ENCODE measurements at regions not wholly inside any gene's neighbourhood (a gene's known extent, or its start where the extent isn't known, plus 50 kb on each side); places are given as distances from the start of the nearest gene placed in this dataset.

DNA sequence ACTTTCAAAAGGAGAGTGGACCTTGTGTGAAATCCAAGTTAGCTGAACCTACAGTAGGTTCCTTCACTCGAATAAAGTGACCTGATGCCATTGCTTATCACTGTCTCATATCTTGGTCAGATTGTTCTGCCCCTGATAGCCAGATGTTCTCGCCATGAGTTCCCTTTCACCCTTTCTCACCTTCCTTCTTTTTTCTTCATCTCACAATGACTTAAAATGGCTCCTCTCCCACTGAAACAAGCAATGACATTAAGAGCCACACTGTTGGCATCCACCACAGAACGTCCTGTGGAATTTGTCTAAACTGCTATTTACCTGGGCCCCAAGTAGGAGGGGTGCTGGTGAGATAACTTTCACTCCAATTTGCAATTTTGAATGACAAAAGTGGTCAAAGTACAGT, 227.6 kb upstream of the PPP1R2C start:
- DNase-seq (ENCODE audit: low read depth in 3 of 3, low spot score in 1 of 3): no peak

DNA sequence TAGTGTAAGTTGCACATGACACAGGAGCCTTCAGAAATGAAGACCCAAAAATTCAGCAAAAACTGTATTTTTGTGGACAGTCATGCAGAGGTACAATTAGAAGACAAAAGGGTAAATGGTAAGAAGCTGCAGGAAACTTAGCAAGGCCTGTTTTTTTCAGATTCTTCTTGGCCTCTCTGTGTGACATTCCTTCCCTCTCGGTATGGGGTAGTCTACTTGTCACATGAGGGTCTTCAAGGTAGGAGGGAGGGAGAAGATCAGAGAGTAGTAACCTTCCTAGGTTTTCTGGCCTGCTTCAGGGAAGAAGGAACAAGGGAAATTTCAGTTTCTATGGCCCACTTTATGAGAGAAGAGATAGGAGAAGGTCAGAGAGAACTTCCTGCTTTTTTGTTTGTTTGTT, 230.4 kb upstream of the PPP1R2C start:
- DNase-seq (ENCODE audit: low read depth in 3 of 3, low spot score in 1 of 3): no peak

DNA sequence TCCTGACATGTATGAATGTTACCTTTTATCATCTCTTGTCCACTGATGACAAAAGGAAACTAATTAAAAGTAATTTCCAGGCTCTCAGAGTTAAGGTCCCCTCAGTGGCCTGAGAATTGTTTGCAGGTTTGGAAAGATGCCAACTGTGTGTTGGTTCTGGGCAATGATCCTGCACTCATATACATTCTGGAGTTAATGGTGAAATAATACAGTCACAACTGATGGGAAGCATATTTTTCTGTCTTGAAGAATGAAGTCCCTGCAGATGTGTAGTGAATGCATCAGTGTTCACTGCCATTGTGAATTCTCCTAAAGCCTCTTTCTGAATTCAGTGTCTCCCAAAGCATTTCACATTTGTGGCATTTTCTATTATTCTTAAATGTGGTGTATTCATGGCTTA, 238.1 kb upstream of the PPP1R2C start:
- DNase-seq (ENCODE audit: low read depth in 3 of 3, low spot score in 1 of 3): no peak

DNA sequence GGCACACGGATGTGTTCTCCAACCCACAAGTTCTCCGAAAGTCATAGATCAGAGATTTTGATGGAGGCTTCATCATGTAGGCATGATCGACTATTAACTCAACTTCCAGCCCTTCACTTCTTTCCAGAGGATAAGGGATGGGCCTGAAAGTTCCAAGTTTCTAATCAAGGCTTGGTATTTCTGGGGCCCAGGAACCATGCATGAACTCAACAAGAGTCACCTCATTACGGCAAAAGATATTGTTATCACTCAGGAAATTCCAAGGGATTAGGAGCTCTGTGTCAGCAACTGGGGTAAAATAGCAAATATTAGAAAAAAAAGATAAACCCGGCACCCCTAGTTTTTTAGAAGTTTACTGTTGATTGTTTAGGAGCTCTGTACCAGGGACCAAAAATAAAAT, 240.1 kb upstream of the PPP1R2C start:
- no peak for DNase-seq (ENCODE audit: low read depth in 3 of 3, low spot score in 1 of 3)

DNA sequence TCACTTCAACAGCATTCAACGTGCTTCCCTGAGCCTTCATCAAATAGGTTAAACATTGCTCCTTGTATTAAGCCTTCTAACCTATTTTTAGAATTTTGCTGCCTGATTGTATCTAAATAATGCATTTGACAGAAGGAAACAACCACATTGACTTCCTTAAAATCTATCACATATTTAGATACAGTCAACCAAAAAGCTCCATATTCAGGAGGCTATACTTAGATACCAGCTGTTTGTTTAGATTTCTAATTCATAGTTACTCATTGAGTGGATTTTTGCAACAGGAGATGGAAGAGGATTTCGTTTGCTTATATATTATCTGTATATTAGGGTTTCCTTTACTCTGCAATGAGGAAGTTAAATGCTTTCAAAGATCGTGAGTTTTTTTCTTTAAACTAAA, 241.1 kb upstream of the PPP1R2C start:
- no peak for DNase-seq (ENCODE audit: low read depth in 3 of 3, low spot score in 1 of 3)

DNA sequence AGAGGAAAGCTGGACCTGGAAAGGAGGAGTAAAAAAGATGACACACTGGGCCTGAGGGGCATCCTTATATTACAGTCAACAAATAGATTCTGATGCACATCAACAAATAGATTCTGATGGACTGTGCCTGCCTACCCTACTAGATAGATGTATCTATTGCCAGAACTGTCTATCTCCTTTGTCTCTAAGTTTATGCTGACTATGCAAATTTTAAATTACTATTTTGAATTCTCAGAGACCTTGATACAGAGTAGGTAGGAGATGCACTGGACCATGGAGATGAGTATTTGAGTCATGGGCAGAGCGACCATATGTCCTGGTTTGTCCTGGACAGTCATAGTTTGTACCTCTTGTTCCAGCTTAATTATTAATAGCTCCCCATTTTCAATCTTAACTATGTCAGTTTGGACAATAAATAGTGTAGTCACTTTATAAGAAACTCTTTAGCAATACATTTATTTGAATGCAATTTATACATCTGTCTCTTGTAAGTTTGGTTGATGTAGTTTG, 247.9 kb upstream of the PPP1R2C start:
- no peak for DNase-seq (ENCODE audit: low read depth in 3 of 3, low spot score in 1 of 3)

DNA sequence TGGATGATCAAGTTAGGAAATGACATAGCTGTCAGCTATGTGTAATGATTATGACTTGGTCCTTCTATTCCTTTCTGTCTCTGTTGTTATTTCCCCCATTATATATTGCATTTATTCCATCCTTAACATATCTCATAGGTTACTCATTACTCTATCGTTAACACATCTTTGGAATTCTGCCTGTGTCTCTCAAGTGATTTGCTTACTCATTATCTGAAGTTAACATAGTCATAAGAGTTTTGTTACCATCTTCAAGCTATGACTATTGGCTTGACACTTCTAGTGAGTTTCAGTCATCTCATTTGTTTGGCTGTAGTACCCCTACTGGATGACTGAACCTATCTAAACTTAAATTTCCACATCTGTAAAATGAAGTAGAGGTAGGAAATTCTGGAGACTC, 286.1 kb upstream of the PPP1R2C start:
- DNase-seq (ENCODE audit: low read depth in 3 of 3, low spot score in 1 of 3): no peak

DNA sequence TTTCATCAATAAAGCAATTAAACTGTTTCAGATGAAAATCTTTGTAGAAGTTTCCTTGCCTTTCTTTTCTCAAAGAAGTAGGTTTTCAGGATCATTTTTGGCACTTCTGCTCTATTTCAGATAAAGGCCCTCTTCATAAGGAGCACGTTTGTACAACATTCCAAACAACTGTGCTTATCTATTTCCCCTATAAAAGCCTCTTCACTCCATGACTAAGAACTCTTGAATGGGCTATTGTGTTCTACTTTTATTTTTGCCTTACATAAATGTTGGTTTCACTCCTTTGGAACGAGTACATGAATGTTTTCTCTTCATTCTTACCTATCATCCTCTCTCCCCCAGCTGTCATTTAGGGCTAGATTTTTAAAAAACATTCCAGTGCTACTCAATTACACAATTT, 288.0 kb upstream of the PPP1R2C start:
- no peak for DNase-seq (ENCODE audit: low read depth in 3 of 3, low spot score in 1 of 3)

DNA sequence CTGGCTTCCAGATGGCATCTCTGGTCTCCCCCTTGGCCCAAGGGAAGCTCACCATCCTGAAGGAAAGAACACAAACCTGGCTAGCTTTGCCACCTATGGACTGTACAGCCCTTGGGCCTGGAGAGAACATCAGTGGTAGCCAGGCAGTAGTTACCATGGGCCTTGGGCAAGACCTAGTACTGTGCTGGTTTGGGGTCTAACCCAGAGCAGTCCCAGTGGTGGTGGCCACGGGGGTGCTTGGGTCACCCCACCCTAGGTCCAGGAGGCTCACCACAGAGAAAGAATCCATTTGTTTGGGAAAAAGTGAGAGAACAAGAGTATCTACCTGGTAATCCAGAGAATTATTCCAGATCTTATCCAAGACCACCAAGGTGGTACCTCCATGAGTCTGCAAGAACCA, 290.7 kb upstream of the PPP1R2C start:
- DNase-seq (ENCODE audit: low read depth in 3 of 3, low spot score in 1 of 3): no peak

DNA sequence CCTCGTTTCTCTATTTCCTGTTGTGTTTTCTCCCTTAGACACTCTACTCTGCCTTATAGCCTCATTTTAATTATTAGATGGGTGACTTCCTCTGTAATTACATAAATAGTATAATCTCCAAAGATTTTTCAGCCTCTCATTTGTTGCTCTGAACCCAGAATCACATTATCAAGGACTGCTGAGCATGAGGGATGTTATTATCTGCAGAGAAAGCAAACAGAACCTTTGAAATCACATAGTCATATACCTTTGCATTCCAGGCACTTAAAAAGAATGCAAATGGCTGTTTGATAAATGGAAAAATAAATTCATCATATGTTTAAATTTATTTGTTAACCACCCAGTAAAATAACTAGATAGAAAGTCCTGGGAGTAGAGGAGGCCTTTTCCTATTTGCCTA, 305.1 kb upstream of the PPP1R2C start:
- DNase-seq (ENCODE audit: low read depth in 3 of 3, low spot score in 1 of 3): no peak

DNA sequence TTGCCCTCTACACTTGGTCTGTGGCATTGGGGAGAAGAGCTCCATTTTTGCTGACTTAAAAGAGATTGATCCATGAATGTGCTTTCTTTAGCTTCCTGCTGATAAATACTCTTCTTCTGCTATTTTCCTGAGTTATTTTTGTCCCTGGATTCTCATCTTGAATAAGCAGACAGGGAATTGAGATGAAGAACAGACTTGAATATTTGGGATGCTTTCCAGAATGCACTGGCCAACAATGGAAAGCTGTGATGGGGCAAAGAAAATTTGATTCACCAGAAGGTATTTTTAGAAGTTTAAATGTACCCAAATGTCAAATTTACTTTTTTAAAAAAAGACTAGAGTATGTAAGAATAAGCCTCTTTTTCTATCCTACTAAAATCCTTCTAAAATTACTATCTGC, 309.9 kb upstream of the PPP1R2C start:
- DNase-seq (ENCODE audit: low read depth in 3 of 3, low spot score in 1 of 3): no peak

DNA sequence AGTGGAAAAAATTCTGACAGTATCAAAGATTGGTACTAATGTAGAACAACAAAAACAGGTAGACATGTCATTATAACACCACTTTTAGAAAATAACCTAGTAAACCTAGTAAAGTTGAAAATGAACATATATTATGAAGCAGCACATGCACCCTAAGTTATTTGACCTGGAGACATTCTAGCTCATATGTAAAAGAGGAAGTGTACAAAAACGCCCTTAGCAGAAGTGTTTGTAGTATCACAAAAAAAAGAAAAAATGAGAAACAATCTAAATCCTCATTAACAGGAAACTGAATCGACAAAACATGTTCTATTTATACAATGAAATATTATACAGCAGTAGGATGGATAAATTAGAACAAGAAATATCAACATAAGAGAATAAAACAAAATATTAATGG, 318.9 kb upstream of the PPP1R2C start:
- DNase-seq (ENCODE audit: low read depth in 3 of 3, low spot score in 1 of 3): no peak

DNA sequence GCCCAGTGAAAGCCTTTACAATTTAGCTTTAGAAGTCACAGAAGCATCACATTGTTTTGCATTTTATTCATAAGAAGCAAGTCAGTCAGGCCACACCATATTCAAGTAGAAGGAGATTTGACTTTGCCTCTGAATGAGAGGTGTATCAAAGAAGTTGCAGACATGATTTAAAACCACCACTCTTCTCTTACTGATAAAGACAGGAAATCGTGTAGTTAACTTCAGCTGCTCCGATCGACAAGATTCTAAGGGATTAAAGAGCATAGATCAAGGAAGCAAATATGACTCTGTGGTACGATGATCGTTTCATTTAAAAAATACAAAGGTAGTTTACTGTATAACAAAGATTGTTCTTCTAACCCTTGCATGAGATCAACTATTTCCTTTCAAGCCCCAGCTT, 328.0 kb upstream of the PPP1R2C start:
- no peak for DNase-seq (ENCODE audit: low read depth in 3 of 3, low spot score in 1 of 3)

DNA sequence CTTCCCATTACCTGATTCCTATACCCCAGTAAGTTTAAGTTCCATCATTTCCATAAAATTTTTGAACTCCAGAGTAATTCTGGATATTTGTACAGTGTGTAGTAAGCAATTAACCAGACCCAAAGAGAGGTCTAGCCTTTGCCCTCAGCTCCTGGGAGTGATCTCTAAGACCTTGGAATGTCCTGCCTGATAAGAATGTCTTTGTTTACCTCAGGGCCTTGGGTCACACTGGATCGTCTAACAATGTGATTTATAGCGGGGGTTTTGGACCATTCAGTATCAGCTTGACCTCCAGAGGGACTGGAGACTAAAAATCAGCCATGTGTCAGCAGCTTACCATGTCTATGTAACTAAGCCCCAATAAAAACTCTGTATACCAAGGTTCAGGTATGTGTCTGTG, 330.9 kb upstream of the PPP1R2C start:
- DNase-seq (ENCODE audit: low read depth in 3 of 3, low spot score in 1 of 3): no peak

DNA sequence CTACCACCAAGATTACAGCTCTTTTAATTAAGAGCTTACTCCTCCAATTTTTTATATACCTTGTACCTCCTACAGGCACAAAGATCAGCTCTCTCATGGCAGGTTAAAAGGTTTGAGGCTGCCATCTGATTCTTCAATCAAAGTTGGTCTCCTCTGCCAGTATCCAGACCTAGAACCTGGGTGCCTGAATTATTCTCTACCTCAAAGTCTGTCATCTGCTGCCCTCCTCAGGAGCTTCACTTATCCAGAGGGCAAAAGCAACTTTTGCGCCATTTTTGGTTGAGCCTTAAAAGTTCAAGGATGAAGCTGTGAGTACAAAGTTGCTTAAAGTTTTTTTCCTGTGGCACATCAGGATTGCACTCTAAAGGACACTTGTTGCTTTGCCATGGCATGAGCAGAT, 343.7 kb upstream of the PPP1R2C start:
- DNase-seq (ENCODE audit: low read depth in 3 of 3, low spot score in 1 of 3): no peak

DNA sequence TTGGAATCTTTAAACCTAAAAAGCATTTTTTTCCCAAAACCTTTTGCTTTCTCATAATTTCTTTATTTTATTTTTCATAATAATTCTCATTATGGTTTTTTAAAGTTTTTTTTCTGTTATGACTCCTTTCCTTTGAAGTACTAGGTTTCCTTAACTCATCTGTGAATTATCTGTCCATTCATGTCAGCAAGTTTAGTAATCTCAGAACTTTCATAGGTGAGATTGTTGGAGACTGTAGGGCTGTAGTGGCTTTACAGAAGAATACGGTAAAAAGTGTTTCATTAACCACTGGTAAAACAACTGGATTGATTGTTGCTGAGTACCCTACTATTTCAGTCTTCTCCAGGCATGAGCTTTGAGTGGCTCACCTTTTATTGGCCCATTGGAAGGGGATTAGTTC, 361.7 kb upstream of the PPP1R2C start:
- no peak for DNase-seq (ENCODE audit: low read depth in 3 of 3, low spot score in 1 of 3)

DNA sequence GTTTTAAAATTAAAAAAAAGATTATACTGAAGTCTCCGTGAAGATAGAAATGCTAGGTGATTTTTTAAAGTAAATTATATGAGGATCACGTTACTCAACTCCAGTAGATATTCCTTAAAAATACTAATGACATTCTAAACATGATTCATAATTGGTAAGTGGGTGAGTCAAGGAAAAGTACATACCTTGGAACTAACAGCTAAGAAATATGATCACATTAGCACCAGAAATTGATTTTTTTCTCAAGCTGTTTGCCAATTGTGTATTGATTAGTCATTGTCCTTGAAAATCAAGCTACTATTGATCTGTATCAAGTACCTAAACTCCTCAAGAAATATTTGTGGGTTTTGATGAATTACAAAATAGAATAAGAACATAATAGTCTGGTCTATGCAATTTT, 362.6 kb upstream of the PPP1R2C start:
- DNase-seq (ENCODE audit: low read depth in 3 of 3, low spot score in 1 of 3): no peak

DNA sequence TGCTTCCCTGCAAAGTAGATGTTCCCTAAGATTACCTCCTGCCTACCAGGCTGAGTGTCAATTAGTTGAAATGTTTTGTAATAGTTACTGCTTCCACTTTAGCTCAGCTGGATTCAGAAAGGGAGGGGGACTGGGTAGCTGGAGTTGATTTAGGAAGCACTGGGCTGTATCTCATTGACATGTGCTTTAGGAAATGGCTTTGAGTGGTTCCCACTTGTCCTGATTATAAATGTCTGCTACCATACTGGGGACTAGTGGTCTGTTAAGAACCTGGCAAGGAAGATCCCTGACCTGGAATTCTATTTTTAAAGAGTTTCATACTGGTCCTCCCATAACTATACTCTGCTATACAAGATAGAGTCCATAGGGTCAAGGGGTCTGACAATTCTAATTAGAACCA, 363.9 kb upstream of the PPP1R2C start:
- DNase-seq (ENCODE audit: low read depth in 3 of 3, low spot score in 1 of 3): no peak

DNA sequence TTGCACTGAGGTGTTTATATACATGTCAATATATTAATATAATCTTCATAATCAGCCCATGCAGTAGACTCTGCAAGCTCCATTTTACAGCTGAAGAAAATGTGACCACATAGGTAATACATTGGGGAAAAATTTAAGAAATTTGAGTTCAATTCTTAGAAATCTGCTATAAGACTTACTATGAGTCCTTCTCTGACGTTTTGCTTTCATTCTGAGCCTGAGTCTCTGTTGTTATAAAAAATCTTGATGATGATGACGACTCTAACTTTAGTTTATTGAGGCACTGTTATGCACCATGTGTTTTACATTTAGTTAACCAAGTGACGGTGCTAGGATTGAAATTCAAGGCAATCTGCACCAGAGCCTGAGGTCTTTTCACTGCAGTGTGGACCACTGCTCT, 370.3 kb upstream of the PPP1R2C start:
- no peak for DNase-seq (ENCODE audit: low read depth in 3 of 3, low spot score in 1 of 3)

DNA sequence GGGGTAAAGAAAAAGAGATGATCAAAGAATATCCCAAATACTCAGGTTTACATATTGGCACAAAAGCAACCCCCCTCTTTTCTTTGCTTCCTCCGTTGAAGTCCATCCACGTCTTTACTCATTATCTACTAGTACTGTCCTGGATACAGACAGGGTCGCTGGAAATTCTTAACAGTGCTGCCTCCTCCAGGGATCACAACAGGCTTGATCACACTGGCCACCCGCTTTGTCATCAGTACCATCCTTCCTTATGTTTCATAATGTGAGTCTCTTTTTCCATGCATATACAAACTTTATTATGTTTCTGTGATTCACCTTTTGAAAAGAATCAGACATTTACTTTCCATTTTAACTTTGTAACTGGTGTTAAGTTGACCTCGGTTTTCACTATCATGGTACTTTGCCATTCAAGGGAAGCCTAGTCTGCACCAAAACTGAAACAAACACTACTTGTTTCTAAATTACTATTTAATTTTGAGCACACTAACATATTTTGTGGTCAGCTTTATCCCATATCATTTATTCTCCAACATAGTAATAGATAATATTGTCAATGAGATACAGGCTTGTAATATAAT, 387.5 kb upstream of the PPP1R2C start:
- no peak for DNase-seq (ENCODE audit: low read depth in 3 of 3, low spot score in 1 of 3)

DNA sequence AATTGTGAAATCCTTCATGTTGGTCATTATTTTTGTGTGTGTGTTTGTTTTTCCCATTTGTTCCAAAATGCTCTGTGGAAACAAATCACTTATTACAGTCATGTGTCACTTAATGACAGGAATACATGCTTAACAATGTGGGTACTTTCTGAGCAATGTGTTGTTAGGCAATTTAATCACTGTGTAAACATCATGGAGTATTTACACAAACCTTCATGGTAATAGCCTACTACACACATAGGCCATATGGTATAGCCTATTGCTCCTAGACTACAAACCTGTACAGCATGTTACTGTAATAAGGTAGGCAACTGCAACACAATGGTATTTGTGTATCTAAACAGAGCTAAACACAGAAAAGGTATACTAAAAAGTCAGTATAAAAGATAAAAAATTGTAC, 388.9 kb upstream of the PPP1R2C start:
- DNase-seq (ENCODE audit: low read depth in 3 of 3, low spot score in 1 of 3): no peak

DNA sequence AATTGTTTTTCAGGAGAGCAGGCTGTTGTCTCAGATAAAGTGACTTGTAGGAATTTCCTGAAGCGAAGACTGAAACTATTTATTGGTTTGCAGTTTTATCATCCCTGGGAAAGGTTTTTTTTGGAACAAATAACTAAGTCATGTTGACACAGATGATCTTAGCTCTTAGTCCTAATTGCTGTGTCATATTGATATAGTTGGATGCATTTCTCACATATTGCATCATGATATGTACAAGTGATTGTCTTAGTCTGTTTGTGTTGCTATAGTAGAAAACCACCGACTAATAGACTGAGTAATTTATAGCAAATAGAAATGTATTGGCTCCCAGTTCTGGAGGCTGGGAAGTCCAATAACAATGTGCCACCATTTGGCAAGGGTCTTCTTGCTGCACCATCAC, 397.5 kb upstream of the PPP1R2C start:
- no peak for DNase-seq (ENCODE audit: low read depth in 3 of 3, low spot score in 1 of 3)

DNA sequence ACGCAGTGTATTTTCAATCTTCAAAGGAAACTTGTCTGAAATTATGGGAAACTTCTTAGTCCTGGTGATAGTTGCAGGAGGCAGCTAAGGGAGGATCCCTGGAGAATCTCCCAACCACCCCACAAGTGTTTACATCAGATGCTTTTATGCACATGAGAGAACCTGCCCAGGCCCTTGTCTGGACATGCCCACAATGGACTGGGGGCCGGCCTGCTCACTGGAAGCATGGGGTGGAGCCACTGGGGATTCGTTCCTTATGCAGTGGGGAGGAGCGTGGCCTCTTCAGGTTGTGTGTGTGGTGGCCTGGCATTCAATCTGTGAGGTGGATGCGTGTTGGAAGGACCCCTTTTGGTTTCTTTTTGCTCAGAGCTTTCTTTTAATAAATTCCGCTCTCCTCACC, 398.7 kb upstream of the PPP1R2C start:
- DNase-seq (ENCODE audit: low read depth in 3 of 3, low spot score in 1 of 3): no peak

DNA sequence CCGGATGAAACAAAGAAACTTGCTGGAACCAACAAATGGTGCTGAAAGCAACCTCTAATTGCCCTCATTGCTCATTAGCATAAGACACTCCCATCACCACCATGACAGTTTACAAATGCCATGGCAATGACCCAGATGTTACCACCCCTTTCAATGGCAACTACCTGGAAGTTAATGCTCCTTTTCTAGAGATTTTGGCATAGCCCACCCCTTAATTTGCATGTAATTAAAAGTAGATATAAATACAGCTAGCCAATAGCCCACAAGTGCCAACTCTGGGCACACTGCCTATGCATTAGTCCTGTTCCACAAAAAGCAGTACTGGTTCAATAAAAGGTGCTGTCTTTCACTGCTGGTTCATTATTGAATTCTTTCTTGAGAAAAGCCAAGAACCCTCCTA, 410.3 kb upstream of the PPP1R2C start:
- DNase-seq (ENCODE audit: low read depth in 3 of 3, low spot score in 1 of 3): no peak
